ENCODE measurements at regions not wholly inside any gene's neighbourhood (a gene's known extent, or its start where the extent isn't known, plus 50 kb on each side); places are given as distances from the start of the nearest gene placed in this dataset.

DNA sequence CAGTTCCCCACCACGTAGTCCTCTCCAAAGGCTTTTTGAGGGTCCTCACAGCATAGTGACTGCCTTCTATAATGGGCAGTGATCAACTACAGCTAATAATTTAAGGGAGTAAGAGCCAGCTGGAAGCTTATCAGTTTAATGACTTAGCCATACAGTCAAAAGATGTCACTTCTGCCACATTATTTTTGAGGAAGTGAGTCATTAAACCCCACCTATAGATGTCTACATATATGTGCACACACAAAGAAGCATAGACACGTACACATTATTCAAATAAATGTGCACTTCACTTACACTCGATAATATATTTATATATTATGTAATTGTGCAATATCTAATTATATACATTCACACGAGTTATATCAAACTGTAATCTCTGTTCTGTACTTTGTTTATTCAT is 1704.7 kb downstream of the KCNT2 start:
- TF ChIP-seq, protein P1, sequence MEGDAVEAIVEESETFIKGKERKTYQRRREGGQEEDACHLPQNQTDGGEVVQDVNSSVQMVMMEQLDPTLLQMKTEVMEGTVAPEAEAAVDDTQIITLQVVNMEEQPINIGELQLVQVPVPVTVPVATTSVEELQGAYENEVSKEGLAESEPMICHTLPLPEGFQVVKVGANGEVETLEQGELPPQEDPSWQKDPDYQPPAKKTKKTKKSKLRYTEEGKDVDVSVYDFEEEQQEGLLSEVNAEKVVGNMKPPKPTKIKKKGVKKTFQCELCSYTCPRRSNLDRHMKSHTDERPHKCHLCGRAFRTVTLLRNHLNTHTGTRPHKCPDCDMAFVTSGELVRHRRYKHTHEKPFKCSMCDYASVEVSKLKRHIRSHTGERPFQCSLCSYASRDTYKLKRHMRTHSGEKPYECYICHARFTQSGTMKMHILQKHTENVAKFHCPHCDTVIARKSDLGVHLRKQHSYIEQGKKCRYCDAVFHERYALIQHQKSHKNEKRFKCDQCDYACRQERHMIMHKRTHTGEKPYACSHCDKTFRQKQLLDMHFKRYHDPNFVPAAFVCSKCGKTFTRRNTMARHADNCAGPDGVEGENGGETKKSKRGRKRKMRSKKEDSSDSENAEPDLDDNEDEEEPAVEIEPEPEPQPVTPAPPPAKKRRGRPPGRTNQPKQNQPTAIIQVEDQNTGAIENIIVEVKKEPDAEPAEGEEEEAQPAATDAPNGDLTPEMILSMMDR (conservative IDR thresholded peaks at IDR 0.05) = no peak
- no peak for TF ChIP-seq EZH2 (IDR thresholded peaks at IDR 0.05; ENCODE audit: low read depth)

All from PC-9 (cell line).